Activated T-helper 2 cell treated with anti-CD3 and anti-CD28 coated beads, Interferon-gamma antibody, Interleukin-2, Interleukin-4, amounts not matched to agents 10 μg/mL and 5 μg/mL and 100 μg/mL, durations not matched to agents 14 hours and 24 hours and 36 hours (primary cell): ENCODE measurements at regions not wholly inside any gene's neighbourhood (a gene's known extent, or its start where the extent isn't known, plus 50 kb on each side); places are given as distances from the start of the nearest gene placed in this dataset.

ENCODE experiments used
- DNase-seq: peaks from one replicate; pipeline ENCODE4 v3.0.0; 2021; ENCODE audit warnings: low spot score
- H3K27ac Mint-ChIP-seq: one replicate; pipeline ENCODE4 v1.8.0; 2021; ENCODE audit warnings: mixed read lengths
- H3K27me3 Mint-ChIP-seq: one replicate; pipeline ENCODE4 v1.8.0; 2021; ENCODE audit warnings: low read depth, mixed read lengths
- H3K36me3 Mint-ChIP-seq: one replicate; pipeline ENCODE4 v1.8.0; 2021; ENCODE audit warnings: low read depth, mixed read lengths
- H3K4me1 Mint-ChIP-seq: one replicate; pipeline ENCODE4 v1.8.0; 2021; ENCODE audit warnings: low read depth, mixed read lengths
- H3K4me3 Mint-ChIP-seq: one replicate; pipeline ENCODE4 v1.8.0; 2021; ENCODE audit warnings: low read depth, mild to moderate bottlenecking, moderate library complexity, mixed read lengths
- H3K9me3 Mint-ChIP-seq: one replicate; pipeline ENCODE4 v1.8.0; 2021; ENCODE audit warnings: mixed read lengths
- intact Hi-C: fragments of 100-400 bp; cut with micrococcal nuclease; formaldehyde crosslinking; loops from one replicate; pipeline ENCODE4 v1.15.1; 2023

- no peak for DNase-seq
- no peak overlapping the region for H3K27ac Mint-ChIP-seq
- peaks cover 11% of the 10 kb centered on the region for H3K27me3 Mint-ChIP-seq
- no peaks in the 10 kb centered on the region for H3K4me1 Mint-ChIP-seq
- no peaks in the 10 kb centered on the region for H3K9me3 Mint-ChIP-seq
- no peaks in the 10 kb centered on the region for H3K36me3 Mint-ChIP-seq
- H3K4me3 Mint-ChIP-seq: no peak overlapping the region
- intact Hi-C loops: no loop called here
Measured at GRCh38 chr10:21181451-21181850, 284.3 kb upstream of the NEBL start.

- intact Hi-C loops: no loop called here
- DNase-seq: no peak
- no peaks in the 10 kb centered on the region for H3K4me1 Mint-ChIP-seq
- H3K27me3 Mint-ChIP-seq: peaks cover 19% of the 10 kb centered on the region
- no peak overlapping the region for H3K27ac Mint-ChIP-seq
- no peaks in the 10 kb centered on the region for H3K36me3 Mint-ChIP-seq
- no peak overlapping the region for H3K4me3 Mint-ChIP-seq
- H3K9me3 Mint-ChIP-seq: no peaks in the 10 kb centered on the region
Measured at GRCh38 chr10:21180604-21181003, 283.5 kb upstream of the NEBL start.

DNA sequence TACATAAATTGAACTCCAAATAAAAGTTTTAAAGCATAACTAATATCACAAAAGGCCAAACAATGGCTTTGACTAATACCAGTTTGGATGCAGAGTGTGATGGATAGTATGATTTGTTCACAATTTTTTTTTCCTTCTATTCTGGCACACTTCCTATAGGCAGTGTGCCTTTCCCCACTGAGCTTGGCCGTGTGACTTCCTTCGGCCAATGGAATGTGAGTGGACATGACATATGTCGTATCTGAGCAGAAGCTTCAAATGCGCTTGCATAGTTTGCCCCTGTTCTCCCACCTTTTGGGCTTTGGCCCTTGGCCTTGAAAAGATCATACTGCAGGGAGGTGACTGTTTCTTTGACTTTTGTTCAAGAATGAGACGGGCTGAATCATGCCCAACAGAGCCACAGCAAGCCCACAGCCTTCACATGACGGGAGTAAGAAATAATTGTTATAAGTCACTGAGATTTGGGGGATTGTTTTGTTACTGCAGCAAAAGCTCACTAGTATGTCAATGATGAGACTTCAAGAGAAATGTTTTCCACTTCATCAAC is 279.9 kb upstream of the NEBL start:
- Mint-ChIP-seq H3K36me3 (no peaks in the 10 kb centered on the region), H3K9me3 (no peaks in the 10 kb centered on the region), H3K4me1 (peaks cover 3% of the 10 kb centered on the region), H3K27me3 (peaks cover 42% of the 10 kb centered on the region), H3K4me3 (no peak overlapping the region), H3K27ac (no peak overlapping the region)
- intact Hi-C loops: loop anchor here (10.0 kb wide), 1 partner anchor 318 kb away; no protein-coding TSS in a partner anchor
- no peak for DNase-seq

- H3K4me3 Mint-ChIP-seq: no peak overlapping the region
- peaks cover 3% of the 10 kb centered on the region for H3K4me1 Mint-ChIP-seq
- intact Hi-C loops: loop anchor here (10.0 kb wide), 1 partner anchor 319 kb away; no protein-coding TSS in a partner anchor
- H3K27ac Mint-ChIP-seq: no peak overlapping the region
- H3K36me3 Mint-ChIP-seq: no peaks in the 10 kb centered on the region
- peaks cover 48% of the 10 kb centered on the region for H3K27me3 Mint-ChIP-seq
- H3K9me3 Mint-ChIP-seq: no peaks in the 10 kb centered on the region
- no peak for DNase-seq
Measured at GRCh38 chr10:21175797-21176196, 278.7 kb upstream of the NEBL start.

DNA sequence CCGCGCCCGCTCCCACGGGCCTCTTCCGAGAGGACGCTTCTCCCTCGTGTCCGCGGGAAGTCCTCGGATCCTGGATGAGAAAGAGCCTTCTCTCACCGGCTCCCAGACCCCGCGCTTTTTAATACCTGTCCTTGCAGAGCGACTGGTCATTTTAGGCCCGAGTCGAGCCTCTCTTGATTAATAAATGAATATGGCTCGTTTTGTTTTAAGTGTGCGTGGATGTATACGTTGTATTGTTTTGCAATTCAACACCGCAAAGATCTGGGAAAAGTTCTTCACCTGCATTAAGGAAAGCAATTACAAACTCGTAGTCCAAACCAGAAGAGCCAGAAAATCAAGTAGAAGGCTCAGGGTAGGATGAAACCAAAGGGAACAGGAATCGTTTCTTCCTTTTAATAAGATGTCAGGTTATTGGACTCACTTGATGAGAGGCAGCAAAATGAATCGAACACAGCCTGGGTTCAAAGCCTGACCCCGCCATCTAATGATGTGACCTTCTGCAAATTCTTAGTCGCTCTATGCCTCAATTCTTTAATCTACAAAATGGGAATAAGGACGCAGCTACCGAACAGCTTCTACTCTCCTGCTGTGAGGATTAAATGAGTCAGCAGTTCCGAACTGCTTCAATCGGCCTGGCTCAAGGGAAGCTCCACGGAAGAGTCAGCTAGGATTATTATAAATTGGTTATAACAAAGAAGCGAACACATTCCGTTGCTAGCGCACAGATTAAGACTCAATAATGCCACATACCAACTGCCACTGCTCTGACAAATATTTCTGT is 277.8 kb upstream of the NEBL start:
- Mint-ChIP-seq H3K36me3 (no peaks in the 10 kb centered on the region), H3K27me3 (peaks cover 48% of the 10 kb centered on the region), H3K9me3 (no peaks in the 10 kb centered on the region), H3K4me1 (peaks cover 3% of the 10 kb centered on the region), H3K4me3 (peak overlapping the region; percentile 58), H3K27ac (no peak overlapping the region)
- DNase-seq: no peak
- intact Hi-C loops: loop anchor here (10.0 kb wide), 1 partner anchor 320 kb away; no protein-coding TSS in a partner anchor

GRCh38 chr10:21173802-21174714 is 276.9 kb upstream of the NEBL start:
- Mint-ChIP-seq H3K4me3 (peak overlapping the region; percentile 42), H3K27ac (no peak overlapping the region), H3K9me3 (no peaks in the 10 kb centered on the region), H3K4me1 (peaks cover 3% of the 10 kb centered on the region), H3K36me3 (no peaks in the 10 kb centered on the region), H3K27me3 (peaks cover 48% of the 10 kb centered on the region)
- intact Hi-C loops: loop anchor here (10.0 kb wide), 1 partner anchor 321 kb away; no protein-coding TSS in a partner anchor
- no peak for DNase-seq

DNA sequence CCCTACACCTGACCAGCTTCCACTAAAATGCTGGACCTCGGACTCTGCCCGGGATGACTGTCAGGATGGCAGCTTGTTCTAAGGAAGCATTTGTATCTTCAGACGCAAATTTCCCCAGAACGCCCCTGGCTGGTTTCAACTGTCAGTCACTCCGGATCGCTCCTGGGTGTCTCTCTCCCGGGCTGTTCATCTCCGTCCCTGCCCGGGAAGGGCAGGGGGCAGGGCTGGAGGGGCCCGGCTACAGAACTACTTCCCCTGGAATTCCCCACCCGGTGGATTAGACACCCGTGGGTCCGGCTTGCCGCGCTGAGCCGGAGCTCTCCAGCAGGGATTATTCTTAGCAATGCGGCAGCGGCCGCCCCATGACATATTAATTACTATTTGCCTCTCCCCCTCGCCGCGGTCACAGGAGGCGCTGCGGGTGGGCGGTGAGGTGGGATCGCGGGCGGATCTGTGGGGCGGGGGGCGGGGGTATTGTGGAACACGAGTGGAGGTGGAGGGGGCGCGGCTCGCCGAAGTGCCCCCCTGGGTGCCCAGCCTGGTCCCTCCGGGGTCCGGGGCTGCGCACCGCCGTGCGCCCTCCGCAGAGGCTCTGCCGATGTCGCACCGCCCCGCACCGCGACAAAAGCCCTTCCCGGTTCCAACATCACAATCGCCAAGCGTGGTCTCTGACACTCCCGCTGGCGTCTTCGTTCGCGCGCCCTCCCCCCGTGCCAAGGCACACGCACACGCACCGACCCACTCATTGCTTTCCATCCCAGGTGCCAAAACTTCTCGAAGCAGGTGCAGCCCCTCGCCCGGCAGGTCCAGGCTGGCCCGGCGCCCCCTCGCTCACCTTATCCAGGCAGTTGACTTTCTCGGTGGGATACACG is 276.1 kb upstream of the NEBL start:
- Mint-ChIP-seq H3K9me3 (no peaks in the 10 kb centered on the region), H3K4me1 (peaks cover 3% of the 10 kb centered on the region), H3K27me3 (peaks cover 44% of the 10 kb centered on the region), H3K4me3 (peak overlapping the region; percentile 42), H3K27ac (no peak overlapping the region), H3K36me3 (no peaks in the 10 kb centered on the region)
- intact Hi-C loops: loop anchor here (10.0 kb wide), 1 partner anchor 322 kb away; no protein-coding TSS in a partner anchor
- no peak for DNase-seq

GRCh38 chr10:21172542-21172929 is 275.4 kb upstream of the NEBL start:
- Mint-ChIP-seq H3K4me3 (no peak overlapping the region), H3K27me3 (peaks cover 44% of the 10 kb centered on the region), H3K9me3 (no peaks in the 10 kb centered on the region), H3K27ac (no peak overlapping the region), H3K4me1 (peaks cover 3% of the 10 kb centered on the region), H3K36me3 (no peaks in the 10 kb centered on the region)
- intact Hi-C loops: loop anchor here (10.0 kb wide), 1 partner anchor 322 kb away; no protein-coding TSS in a partner anchor
- no peak for DNase-seq

DNA sequence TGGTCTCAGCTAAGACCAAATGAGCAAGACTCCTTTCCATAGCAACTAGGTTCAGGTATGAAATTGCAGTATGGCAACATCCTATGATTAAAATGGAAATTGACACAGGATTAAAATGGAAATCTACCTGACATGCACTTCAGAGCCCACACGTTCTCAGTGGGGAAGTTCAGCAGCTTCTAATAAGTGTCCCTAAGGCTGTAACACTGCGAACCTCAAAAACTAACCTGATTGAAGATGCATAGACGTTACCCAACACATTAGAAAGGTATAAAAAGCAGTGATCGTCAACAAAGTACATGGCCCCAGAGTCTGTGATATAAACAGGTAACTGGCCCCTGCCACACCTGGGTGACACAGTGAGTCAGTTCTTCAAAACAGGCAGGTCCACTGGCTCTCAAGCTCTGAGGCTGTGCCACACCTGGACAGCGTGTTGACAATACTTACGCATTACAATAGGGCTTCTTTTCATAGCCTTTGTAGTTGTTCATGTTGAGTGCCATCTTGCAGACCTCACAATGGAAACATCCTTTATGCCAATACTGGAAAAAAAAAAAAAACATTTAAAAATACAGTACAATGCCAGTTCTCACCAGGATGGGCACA is 274.9 kb upstream of the NEBL start:
- peaks cover 3% of the 10 kb centered on the region for H3K4me1 Mint-ChIP-seq
- intact Hi-C loops: loop anchor here (10.0 kb wide), 1 partner anchor 323 kb away; no protein-coding TSS in a partner anchor
- H3K27me3 Mint-ChIP-seq: peaks cover 42% of the 10 kb centered on the region
- no peaks in the 10 kb centered on the region for H3K9me3 Mint-ChIP-seq
- no peak overlapping the region for H3K4me3 Mint-ChIP-seq
- no peaks in the 10 kb centered on the region for H3K36me3 Mint-ChIP-seq
- H3K27ac Mint-ChIP-seq: no peak overlapping the region
- no peak for DNase-seq

- Mint-ChIP-seq H3K27me3 (peaks cover 36% of the 10 kb centered on the region), H3K4me3 (no peak overlapping the region), H3K4me1 (peaks cover 3% of the 10 kb centered on the region), H3K9me3 (no peaks in the 10 kb centered on the region), H3K27ac (no peak overlapping the region), H3K36me3 (no peaks in the 10 kb centered on the region)
- DNase-seq: no peak
- intact Hi-C loops: loop anchor here (10.0 kb wide), 1 partner anchor 323 kb away; no protein-coding TSS in a partner anchor
Measured at GRCh38 chr10:21171197-21171935, 274.3 kb upstream of the NEBL start.

GRCh38 chr10:21170216-21170615 is 273.1 kb upstream of the NEBL start:
- no peaks in the 10 kb centered on the region for H3K9me3 Mint-ChIP-seq
- no peak overlapping the region for H3K4me3 Mint-ChIP-seq
- H3K4me1 Mint-ChIP-seq: peaks cover 3% of the 10 kb centered on the region
- H3K27ac Mint-ChIP-seq: no peak overlapping the region
- no peak for DNase-seq
- no peaks in the 10 kb centered on the region for H3K36me3 Mint-ChIP-seq
- H3K27me3 Mint-ChIP-seq: peaks cover 25% of the 10 kb centered on the region
- intact Hi-C loops: loop anchor here (10.0 kb wide), 1 partner anchor 325 kb away; no protein-coding TSS in a partner anchor
